HG03095 (cell line): ENCODE measurements at regions not wholly inside any gene's neighbourhood (a gene's known extent, or its start where the extent isn't known, plus 50 kb on each side); places are given as distances from the start of the nearest gene placed in this dataset.

Source experiments
- ATAC-seq: cut with Tn5 transposase; IDR thresholded peaks from one replicate; pipeline ENCODE4 v1.9.1; 2021; ENCODE audit warnings: moderate library complexity; ENCODE audit not compliant: unreplicated experiment

DNA sequence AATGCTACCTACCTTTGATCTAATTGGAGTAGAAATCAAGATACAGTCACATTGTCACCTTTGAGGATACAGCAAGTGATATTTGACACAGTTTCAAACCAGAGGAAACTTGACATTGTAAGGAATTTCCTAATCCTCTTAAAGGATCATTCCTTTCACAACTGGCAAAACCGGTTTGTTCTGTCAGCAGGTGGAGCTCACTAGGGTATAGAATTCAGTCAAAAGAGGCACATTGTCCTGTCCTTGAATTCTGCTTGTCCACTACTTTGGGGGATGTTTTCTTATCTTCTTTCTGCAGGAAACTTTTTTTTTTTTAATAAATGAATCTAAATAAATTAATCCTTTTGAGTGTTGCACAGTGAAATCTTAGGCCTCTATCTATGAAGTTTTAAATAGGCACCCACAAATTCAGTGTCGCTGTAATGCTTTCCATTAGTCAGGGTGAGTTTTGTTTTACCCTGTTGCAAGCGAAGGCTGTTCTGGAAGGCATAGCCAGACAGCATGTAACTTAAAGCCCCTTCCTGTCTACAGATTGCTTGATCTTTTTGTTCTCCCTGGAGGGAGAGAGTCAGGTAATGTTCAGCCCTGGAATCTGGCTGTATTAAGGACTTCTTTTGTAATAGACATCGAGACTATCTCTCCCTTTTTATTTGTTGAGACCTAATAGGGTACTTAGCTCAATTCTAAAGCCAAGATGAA, 285.0 kb upstream of the RGS6 start:
- ATAC-seq = no peak

GRCh38 chr14:71648725-71649124, 283.5 kb upstream of the RGS6 start:
- ATAC-seq = no peak

DNA sequence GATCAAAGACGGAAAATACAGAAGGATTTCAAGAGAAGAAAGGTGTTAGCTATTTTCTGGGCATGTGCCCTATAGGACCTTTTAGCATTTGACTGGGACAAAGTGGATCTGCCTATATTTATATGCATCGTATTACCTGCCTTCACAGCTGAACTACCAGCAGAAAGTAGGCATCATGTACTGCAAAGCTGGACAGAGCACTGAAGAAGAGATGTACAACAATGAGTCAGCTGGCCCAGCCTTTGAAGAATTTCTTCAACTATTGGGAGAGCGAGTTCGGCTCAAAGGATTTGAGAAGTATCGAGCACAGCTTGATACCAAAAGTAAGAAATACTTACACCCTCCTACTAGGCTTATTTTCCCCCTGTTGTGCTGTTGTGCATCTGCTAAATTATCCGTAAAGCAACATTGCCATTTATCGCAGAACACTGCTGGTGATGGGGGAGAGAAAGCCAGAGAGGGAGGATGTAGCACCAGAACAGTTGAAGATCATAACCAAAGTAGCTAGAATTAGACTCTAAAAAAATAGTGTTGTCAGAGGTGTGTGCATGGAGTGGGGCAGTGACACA, 282.0 kb upstream of the RGS6 start:
- ATAC-seq = no peak

DNA sequence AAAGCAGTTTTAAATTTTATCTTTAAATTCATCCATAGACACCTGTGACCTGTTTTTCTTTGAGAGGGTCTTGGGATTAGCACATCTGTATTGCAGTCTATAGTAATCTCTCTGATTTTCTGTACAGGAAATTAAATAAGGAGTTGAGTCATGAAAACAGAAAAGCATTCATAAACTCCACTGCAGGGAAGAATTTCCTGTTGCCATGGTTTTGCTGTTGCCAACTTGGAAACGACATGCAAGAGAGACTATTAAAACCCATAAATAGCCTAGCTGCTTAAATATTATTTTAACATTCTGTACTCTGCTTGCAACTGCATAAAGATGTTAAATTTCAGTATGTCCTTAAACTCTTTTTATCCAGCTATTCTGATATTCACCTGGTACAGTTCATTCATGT, 281.0 kb upstream of the RGS6 start:
- ATAC-seq = no peak

GRCh38 chr14:71652368-71652767, 279.9 kb upstream of the RGS6 start:
- ATAC-seq = no peak

DNA sequence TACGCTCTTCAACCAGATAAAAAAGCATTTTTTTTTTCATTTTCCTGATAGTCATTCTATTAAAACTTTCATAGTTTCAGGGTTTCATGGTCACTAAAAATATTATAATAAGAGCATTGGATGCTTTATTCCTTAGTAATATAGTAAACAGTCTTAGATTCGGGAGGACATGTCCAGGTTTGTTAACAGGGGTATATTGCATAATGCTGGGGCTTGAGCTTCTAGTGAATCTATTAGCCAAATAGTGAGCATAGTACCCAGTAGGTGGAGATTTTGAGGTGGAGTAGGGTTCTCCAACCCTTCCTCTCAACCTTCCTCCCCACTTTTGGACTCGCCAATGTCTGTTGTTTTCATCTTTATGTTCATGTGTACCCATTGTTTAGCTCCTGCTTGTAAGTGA, 277.4 kb upstream of the RGS6 start:
- ATAC-seq = no peak

- ATAC-seq = no peak
Observed at GRCh38 chr14:71658261-71658860, 273.9 kb upstream of the RGS6 start.

GRCh38 chr14:71659159-71659558, 273.1 kb upstream of the RGS6 start:
- ATAC-seq = no peak

GRCh38 chr14:71661441-71661840, 270.8 kb upstream of the RGS6 start:
- ATAC-seq = no peak

DNA sequence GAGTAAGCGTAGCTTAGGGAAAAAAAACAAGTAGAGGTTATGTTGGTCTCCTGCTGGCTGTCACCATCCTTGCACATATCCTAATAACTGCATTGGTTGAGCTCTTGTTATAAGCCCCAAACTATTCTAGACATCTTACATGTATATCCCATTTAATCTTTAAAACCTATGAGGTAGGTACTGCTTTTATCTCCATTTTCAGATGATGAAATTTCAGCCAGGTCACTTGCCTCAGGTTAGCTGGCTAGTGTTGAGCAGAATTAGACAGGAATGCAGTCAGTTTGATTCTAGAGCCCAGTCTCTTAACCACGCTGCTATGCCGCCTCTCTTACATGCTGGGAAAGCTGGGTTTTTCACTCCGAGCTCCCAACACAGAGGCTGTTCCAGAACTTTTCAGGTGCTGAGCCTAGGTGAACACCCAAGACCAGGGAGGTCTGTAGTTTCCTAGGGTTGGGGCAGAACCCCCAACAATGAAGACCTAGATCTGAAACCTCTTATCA, 269.9 kb upstream of the RGS6 start:
- ATAC-seq = no peak

GRCh38 chr14:71665157-71665556, 267.1 kb upstream of the RGS6 start:
- ATAC-seq = no peak

DNA sequence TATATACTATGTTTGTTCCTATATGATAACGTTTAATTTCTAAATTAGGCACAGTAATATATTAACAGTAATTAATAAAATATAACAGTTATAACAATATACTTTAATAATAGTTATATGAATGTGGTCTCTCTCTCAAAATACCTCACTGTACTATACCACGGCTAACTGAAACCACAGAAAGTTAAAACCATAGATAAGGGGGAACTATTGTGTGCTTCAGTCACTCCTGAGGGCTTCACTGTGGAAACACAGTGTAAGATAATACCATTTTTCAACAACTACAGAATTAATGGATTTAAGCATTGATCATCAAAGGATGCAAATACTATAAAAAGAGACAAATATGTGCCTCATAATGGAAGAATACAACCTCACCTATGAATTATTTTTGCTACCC, 266.4 kb upstream of the RGS6 start:
- no peak for ATAC-seq

- ATAC-seq = no peak
Observed at GRCh38 chr14:71666571-71667145, 265.6 kb upstream of the RGS6 start.

DNA sequence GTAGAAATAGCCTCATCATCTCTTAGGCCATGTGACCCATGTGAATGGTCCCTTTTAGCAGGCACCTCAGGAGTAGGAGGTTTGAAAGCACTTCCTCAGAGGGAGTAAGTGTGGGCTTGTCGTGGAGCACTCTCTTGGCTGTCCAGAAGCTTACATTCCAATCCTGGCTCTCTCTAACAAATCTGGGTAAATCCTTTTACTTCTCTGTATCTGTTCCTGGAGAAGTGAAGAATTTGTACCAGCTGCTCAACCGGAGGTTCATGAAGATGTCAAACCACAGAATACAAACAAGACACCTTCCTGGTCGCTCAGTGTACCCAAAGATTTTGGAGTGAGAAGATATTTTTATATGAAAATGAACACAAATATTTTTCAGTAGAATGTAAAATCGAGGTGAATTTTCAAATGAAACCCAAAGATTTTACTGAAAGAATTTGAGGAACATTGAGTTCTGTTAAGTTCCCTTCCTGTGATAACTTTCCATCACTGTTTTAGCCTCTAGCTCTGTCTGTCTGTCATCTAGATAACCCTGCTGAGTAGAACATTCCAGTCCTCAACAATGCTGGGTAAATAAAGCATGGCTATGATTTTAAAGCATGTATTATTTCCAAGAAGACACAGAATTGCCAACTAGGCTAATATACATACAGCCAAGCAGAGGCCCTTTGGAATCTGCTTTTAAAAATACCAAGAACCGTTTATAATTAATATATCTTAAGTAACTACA, 263.9 kb upstream of the RGS6 start:
- no peak for ATAC-seq

- ATAC-seq = no peak
Observed at GRCh38 chr14:71672596-71672995, 259.6 kb upstream of the RGS6 start.

- ATAC-seq = no peak
Observed at GRCh38 chr14:71675126-71675899, 256.9 kb upstream of the RGS6 start.

- no peak for ATAC-seq
Observed at GRCh38 chr14:71675900-71676287, 256.3 kb upstream of the RGS6 start.

DNA sequence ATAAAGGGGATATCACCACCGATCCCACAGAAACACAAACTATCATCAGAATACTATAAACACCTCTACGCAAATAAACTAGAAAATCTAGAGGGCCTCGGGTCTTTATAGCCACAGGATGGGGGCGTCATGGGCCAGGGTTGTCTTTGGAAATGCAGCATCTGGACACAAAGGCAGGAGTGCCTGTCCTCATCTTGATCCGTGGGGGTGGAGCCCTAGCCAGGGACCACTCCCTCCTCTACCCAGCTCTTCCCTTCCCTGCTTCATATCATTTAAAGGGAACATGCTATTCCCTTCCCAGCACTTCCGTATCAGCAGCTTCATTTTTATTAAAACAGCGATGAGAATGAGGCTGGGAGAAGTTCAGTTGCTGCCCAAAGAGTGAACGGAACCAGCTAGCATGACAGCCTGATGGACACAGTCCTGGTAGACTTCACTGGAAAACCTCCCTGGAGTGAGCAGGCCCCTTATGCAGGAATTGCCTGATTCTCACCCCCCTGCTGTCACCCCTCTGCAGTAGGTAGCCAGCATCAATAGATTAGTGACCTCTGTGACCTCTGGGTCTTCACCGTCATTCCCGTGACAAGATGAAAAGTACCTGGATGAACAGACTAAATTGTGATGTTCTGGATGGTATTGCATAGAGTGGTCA, 251.4 kb upstream of the RGS6 start:
- ATAC-seq = no peak

- ATAC-seq = no peak
Observed at GRCh38 chr14:71682337-71682736, 249.9 kb upstream of the RGS6 start.

DNA sequence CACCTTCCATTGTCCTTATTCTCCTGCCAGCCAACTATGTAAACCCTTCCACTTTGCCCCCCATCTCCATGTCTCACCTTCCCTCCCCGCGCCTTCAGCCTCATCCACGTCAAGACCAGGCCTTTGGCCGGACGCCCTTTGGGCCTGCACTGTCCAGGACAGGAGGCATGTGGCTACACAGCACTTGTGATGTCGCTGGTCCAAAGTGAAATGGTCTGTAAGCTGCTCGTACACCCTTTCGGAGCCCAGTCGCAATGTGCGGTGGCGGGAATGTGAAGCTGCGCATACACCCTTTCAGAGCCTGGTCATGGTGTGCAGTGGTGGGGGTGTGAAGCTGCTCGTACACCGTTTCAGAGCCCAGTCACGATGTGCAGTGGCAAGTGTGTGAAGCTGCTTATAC, 247.9 kb upstream of the RGS6 start:
- no peak for ATAC-seq
